Endothelial cell (in vitro differentiated cells): ENCODE measurements at regions not wholly inside any gene's neighbourhood (a gene's known extent, or its start where the extent isn't known, plus 50 kb on each side); places are given as distances from the start of the nearest gene placed in this dataset.
"Not testable (repeated sequence)": the region's sequence is repeated elsewhere in the genome, so short reads cannot be mapped to it uniquely, and the experiment has no call there.

Experiments
- DNase-seq: peaks from one replicate; pipeline ENCODE4 v3.0.0; 2021; ENCODE audit warnings: low spot score
- H3K27ac Mint-ChIP-seq: one replicate; pipeline ENCODE4 v1.8.0; 2021; ENCODE audit warnings: mixed read lengths, inconsistent platforms; ENCODE audit not compliant: unreplicated experiment
- H3K27me3 Mint-ChIP-seq: one replicate; pipeline ENCODE4 v1.8.0; 2021; ENCODE audit warnings: mild to moderate bottlenecking, moderate library complexity, mixed read lengths, inconsistent platforms; ENCODE audit not compliant: unreplicated experiment
- H3K36me3 Mint-ChIP-seq: one replicate; pipeline ENCODE4 v1.8.0; 2021; ENCODE audit warnings: mild to moderate bottlenecking, low read depth, mixed read lengths, inconsistent platforms; ENCODE audit not compliant: unreplicated experiment
- H3K4me1 Mint-ChIP-seq: one replicate; pipeline ENCODE4 v1.8.0; 2021; ENCODE audit warnings: mild to moderate bottlenecking, mixed read lengths, inconsistent platforms; ENCODE audit not compliant: unreplicated experiment
- H3K4me3 Mint-ChIP-seq: one replicate; pipeline ENCODE4 v1.8.0; 2021; ENCODE audit warnings: mild to moderate bottlenecking, mixed read lengths, inconsistent platforms; ENCODE audit not compliant: unreplicated experiment
- H3K9me3 Mint-ChIP-seq: one replicate; pipeline ENCODE4 v1.8.0; 2021; ENCODE audit warnings: mixed read lengths, inconsistent platforms; ENCODE audit not compliant: unreplicated experiment
- TF ChIP-seq, protein P1 (sequence below): fragments of 200-600 bp; sonication (generic); IDR thresholded peaks from one replicate; pipeline ENCODE4 v1.5.0; 2021; ENCODE audit warnings: antibody characterized with exemption; ENCODE audit not compliant: unreplicated experiment

DNA sequence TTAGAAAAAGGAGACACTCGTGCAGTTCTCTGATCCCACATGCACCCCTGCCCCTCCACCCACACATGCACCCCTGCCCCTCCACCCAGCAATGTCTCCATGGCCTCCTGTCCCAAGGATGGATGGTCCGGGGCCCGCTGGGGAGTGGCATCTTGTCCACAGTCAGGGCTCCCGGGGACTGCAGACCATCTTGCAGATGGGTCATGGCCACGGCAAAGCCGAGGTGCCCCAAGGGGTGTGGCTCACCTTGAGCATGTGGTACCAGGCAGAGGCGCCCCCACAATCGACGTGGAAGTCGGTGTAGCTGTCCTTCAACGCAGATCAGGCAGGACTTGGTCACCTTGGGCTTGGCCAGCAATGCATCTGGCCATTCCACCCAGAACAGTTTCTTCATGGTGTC lies 216.7 kb downstream of the TUBA3C start:
- Mint-ChIP-seq H3K27me3 (peaks cover 8% of the 10 kb centered on the region), H3K9me3 (peaks cover 17% of the 10 kb centered on the region), H3K27ac (no peak overlapping the region), H3K36me3 (no peaks in the 10 kb centered on the region), H3K4me3 (no peak overlapping the region), H3K4me1 (no peaks in the 10 kb centered on the region)
- TF ChIP-seq, protein P1, sequence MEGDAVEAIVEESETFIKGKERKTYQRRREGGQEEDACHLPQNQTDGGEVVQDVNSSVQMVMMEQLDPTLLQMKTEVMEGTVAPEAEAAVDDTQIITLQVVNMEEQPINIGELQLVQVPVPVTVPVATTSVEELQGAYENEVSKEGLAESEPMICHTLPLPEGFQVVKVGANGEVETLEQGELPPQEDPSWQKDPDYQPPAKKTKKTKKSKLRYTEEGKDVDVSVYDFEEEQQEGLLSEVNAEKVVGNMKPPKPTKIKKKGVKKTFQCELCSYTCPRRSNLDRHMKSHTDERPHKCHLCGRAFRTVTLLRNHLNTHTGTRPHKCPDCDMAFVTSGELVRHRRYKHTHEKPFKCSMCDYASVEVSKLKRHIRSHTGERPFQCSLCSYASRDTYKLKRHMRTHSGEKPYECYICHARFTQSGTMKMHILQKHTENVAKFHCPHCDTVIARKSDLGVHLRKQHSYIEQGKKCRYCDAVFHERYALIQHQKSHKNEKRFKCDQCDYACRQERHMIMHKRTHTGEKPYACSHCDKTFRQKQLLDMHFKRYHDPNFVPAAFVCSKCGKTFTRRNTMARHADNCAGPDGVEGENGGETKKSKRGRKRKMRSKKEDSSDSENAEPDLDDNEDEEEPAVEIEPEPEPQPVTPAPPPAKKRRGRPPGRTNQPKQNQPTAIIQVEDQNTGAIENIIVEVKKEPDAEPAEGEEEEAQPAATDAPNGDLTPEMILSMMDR: no peak
- DNase-seq: no peak

DNA sequence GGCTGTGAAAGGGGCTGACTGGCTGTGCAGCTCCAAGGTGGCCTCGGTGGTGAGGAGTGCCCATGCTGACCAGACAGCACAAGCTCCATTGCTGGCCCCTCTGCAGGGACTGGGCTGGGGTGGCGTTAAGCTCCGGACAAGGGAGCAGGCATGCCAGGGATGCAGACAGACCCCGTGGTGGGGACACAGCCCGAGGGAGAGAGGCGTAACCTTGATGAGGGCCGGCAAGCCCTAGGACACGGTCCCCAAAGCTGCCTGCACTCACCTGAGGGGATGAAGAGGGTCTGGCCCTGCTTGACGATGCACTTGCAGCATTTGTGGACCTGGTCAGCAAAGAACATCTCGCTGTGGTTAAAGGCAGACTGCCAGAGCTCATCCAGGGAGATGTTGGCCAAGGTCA lies 217.9 kb downstream of the TUBA3C start:
- H3K9me3 Mint-ChIP-seq: peaks cover 12% of the 10 kb centered on the region
- not testable (repeated sequence) for DNase-seq, H3K4me3 Mint-ChIP-seq, H3K27ac Mint-ChIP-seq, H3K4me1 Mint-ChIP-seq, H3K36me3 Mint-ChIP-seq, H3K27me3 Mint-ChIP-seq

DNA sequence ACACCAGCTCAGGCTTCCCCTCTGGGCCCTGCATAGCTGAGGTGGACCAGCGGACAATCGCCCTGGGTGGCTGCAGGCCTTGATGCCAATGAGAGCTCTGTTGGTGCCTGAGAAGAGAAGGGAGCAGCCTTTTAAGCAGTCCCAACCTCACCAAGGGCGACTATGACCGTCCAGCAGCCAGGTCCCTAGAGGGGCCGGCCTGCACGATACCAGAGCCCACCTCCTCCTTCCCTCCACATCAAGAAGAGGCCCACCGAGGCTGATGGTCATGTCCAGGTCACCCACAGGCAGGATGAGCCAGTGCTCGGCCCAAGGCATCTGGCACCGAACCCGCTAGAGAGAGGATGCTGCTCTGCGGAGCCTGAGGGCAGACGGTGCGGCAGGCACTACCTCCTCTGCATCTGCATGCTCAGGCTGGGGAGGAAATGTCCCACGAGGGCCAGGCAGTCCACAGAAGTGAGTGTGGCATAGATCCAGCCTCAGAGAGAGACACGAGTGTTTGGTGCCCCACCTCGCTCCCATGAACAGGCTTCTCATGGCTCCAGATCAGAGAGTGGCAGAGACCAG lies 219.4 kb downstream of the TUBA3C start:
- no peak for DNase-seq
- Mint-ChIP-seq H3K27me3 (peaks cover 9% of the 10 kb centered on the region), H3K36me3 (peaks cover 1% of the 10 kb centered on the region), H3K9me3 (peaks cover 12% of the 10 kb centered on the region), H3K4me1 (no peaks in the 10 kb centered on the region), H3K4me3 (no peak overlapping the region), H3K27ac (no peak overlapping the region)
- TF ChIP-seq, protein P1: no peak

DNA sequence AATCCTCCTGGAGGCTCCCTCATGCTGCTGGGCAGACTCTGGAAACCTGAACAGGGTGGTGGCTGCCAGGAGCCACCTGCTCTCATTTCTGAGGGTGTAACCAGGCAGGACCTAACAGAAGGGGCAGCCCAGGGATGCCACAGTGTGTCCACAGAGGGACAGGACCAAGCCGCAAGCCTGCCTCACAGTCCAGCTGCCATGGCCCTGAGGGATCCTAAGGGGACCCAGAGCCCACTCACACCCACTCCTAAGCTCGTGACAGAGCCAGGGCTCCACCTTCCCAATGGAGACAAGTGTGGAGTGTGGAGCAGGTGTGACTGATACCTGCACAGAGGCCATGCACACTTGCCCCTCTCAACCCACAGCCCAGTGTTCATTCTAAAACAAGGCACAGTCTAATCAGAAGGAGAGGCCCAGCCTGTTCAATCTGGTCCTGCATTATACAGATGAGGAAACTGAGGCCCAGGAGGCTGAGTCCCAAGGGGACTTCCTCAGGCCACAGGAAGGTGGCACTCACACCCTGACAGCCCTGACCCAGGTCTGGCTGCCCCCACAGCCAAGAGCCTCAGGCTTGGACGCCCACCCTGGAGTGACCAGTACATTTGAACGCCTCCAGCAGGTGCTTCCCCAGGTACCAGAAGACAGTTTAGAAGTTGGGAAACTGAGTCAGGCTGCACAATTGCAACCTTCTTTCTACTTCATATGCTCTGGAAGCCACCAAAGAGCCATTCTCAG lies 220.1 kb downstream of the TUBA3C start:
- peaks cover 17% of the 10 kb centered on the region for H3K9me3 Mint-ChIP-seq
- TF ChIP-seq, protein P1: no peak
- DNase-seq: no peak
- H3K36me3 Mint-ChIP-seq: peaks cover 8% of the 10 kb centered on the region
- no peaks in the 10 kb centered on the region for H3K4me1 Mint-ChIP-seq
- no peak overlapping the region for H3K27ac Mint-ChIP-seq
- no peak overlapping the region for H3K4me3 Mint-ChIP-seq
- peaks cover 13% of the 10 kb centered on the region for H3K27me3 Mint-ChIP-seq

DNA sequence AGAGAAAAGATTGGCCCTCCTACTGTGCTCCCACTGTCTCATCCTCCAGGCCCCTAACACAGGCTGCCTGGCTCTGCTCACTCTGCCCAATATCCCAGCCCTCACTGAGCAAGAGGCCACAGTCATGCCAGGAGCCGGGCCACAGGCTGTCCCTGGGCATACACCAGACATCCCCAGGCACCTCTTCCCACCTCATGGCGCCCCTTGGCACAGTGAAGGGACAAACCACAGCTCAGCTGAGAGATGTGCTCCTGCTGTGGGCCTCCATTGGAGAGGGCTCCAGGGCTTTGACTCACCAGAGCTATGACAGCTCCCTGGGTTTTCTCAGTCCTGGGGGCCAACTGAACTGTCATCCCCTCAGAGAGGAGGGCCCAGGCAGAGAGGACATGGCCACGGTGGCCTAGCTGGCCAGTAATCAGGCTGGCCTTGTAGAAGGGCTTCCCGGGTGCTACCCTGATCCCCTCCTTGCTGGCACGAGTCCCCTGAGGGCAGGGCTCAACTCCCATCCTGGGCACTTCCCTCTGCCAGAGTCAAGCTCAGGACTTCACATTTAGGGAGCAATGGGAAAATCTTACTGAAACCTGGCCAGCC lies 220.9 kb downstream of the TUBA3C start:
- Mint-ChIP-seq H3K9me3 (peaks cover 17% of the 10 kb centered on the region), H3K36me3 (peaks cover 17% of the 10 kb centered on the region), H3K4me1 (no peaks in the 10 kb centered on the region), H3K27ac (no peak overlapping the region), H3K27me3 (peaks cover 22% of the 10 kb centered on the region), H3K4me3 (no peak overlapping the region)
- TF ChIP-seq, protein P1: no peak
- no peak for DNase-seq
